CD4-positive, alpha-beta T cell treated with Interleukin-17A for 1 hour (primary cell): ENCODE measurements at regions not wholly inside any gene's neighbourhood (a gene's known extent, or its start where the extent isn't known, plus 50 kb on each side); places are given as distances from the start of the nearest gene placed in this dataset.

Source experiments
- DNase-seq: peaks from one replicate; pipeline ENCODE4 v3.0.0-alpha.2; 2020

- DNase-seq = no peak
These were observed 114.6 kb upstream of the RMST start for GRCh38 chr12:97347956-97348355.

- DNase-seq = no peak
These were observed 104.2 kb upstream of the RMST start for GRCh38 chr12:97358361-97358760.

- no peak for DNase-seq
These were observed 103.4 kb upstream of the RMST start for GRCh38 chr12:97359021-97359690.

- no peak for DNase-seq
These were observed 98.9 kb upstream of the RMST start for GRCh38 chr12:97363693-97364092.

GRCh38 chr12:97368462-97369163 is 94.0 kb upstream of the RMST start:
- no peak for DNase-seq

- no peak for DNase-seq
These were observed 87.3 kb upstream of the RMST start for GRCh38 chr12:97375310-97375709.

GRCh38 chr12:97380440-97380839 is 82.2 kb upstream of the RMST start:
- DNase-seq = no peak

- DNase-seq = no peak
These were observed 77.5 kb upstream of the RMST start for GRCh38 chr12:97385121-97385520.

- DNase-seq = no peak
These were observed 76.4 kb upstream of the RMST start for GRCh38 chr12:97386133-97386581.

GRCh38 chr12:97387844-97388243 is 74.8 kb upstream of the RMST start:
- DNase-seq = no peak

GRCh38 chr12:97394657-97395056 is 67.9 kb upstream of the RMST start:
- DNase-seq = no peak

- no peak for DNase-seq
These were observed 65.6 kb upstream of the RMST start for GRCh38 chr12:97397008-97397407.

GRCh38 chr12:97398704-97399103 is 63.9 kb upstream of the RMST start:
- no peak for DNase-seq

GRCh38 chr12:97404093-97404492 is 58.5 kb upstream of the RMST start:
- DNase-seq = no peak

GRCh38 chr12:97404543-97404942 is 58.1 kb upstream of the RMST start:
- no peak for DNase-seq

GRCh38 chr12:97408363-97408762 is 54.2 kb upstream of the RMST start:
- DNase-seq = no peak

- no peak for DNase-seq
These were observed 51.3 kb upstream of the RMST start for GRCh38 chr12:97411341-97411740.
